ENCODE measurements at regions not wholly inside any gene's neighbourhood (a gene's known extent, or its start where the extent isn't known, plus 50 kb on each side); places are given as distances from the start of the nearest gene placed in this dataset.

GRCh38 chr16:48916566-48916965, 306.6 kb upstream of the N4BP1 start:
- no peak for DNase-seq (ENCODE audit: extremely low spot score)
- CTCF ChIA-PET, result no interaction called here
- TF ChIP-seq CTCF (IDR thresholded peaks at IDR 0.05; ENCODE audit: control extremely low read depth, extremely low read depth, low read depth, missing control alignments), result no peak
- POLR2A ChIA-PET, result no interaction called here

- ChIA-PET POLR2A (no interaction called here), CTCF (no interaction called here)
- DNase-seq (ENCODE audit: extremely low spot score), result no peak
- TF ChIP-seq CTCF (IDR thresholded peaks at IDR 0.05; ENCODE audit: control extremely low read depth, extremely low read depth, low read depth, missing control alignments), result no peak
Observed at GRCh38 chr16:48914070-48914469, 304.1 kb upstream of the N4BP1 start.

- no peak for DNase-seq (ENCODE audit: extremely low spot score)
- TF ChIP-seq CTCF (IDR thresholded peaks at IDR 0.05; ENCODE audit: control extremely low read depth, extremely low read depth, low read depth, missing control alignments), result no peak
- POLR2A ChIA-PET, result no interaction called here
- CTCF ChIA-PET, result interaction anchor here (0.9 kb wide), 1 partner anchor 11 kb away, joined by 3 read pairs; no protein-coding TSS in a partner anchor
Observed at GRCh38 chr16:48913384-48913783, 303.4 kb upstream of the N4BP1 start.

- CTCF ChIA-PET, result interaction anchor here (0.9 to 1.3 kb wide), 3 partner anchors 9 to 440 kb away, joined by 3 to 4 read pairs (median 3); no protein-coding TSS in a partner anchor
- no peak for TF ChIP-seq CTCF (IDR thresholded peaks at IDR 0.05; ENCODE audit: control extremely low read depth, extremely low read depth, low read depth, missing control alignments)
- DNase-seq (ENCODE audit: extremely low spot score), result peak; percentile 18
- POLR2A ChIA-PET, result no interaction called here
Observed at GRCh38 chr16:48912360-48912759, 302.4 kb upstream of the N4BP1 start.

- ChIA-PET POLR2A (no interaction called here), CTCF (interaction anchor here (0.9 to 1.3 kb wide), 2 partner anchors 9 to 441 kb away, joined by 3 to 4 read pairs; no protein-coding TSS in a partner anchor)
- no peak for DNase-seq (ENCODE audit: extremely low spot score)
- no peak for TF ChIP-seq CTCF (IDR thresholded peaks at IDR 0.05; ENCODE audit: control extremely low read depth, extremely low read depth, low read depth, missing control alignments)
Observed at GRCh38 chr16:48911700-48912099, 301.7 kb upstream of the N4BP1 start.

- CTCF ChIA-PET, result no interaction called here
- POLR2A ChIA-PET, result no interaction called here
- TF ChIP-seq CTCF (IDR thresholded peaks at IDR 0.05; ENCODE audit: control extremely low read depth, extremely low read depth, low read depth, missing control alignments), result no peak
- DNase-seq (ENCODE audit: extremely low spot score), result no peak
Observed at GRCh38 chr16:48910214-48910613, 300.2 kb upstream of the N4BP1 start.

- no peak for TF ChIP-seq CTCF (IDR thresholded peaks at IDR 0.05; ENCODE audit: control extremely low read depth, extremely low read depth, low read depth, missing control alignments)
- ChIA-PET CTCF (interaction anchor here (1.0 to 1.5 kb wide), 3 partner anchors 20 to 441 kb away, joined by 3 to 4 read pairs (median 4); no protein-coding TSS in a partner anchor), POLR2A (no interaction called here)
- no peak for DNase-seq (ENCODE audit: extremely low spot score)
Observed at GRCh38 chr16:48909231-48909630, 299.3 kb upstream of the N4BP1 start.
